OCI-LY7 (cell line): ENCODE measurements at regions not wholly inside any gene's neighbourhood (a gene's known extent, or its start where the extent isn't known, plus 50 kb on each side); places are given as distances from the start of the nearest gene placed in this dataset.

ENCODE experiments used
- BruUV-seq: library from RNA; stranded (reverse); fragments of 400-500 nt; replicated peaks from 2 replicates; lab custom pipeline; 2021; lab: Mats Ljungman, UMichigan
- CTCF ChIA-PET: fragments of 300-600 bp; sonication (Branson Sonifier 250); formaldehyde crosslinking; loops from one replicate; lab custom pipeline; 2022; ENCODE audit warnings: antibody characterized with exemption; ENCODE audit not compliant: unreplicated experiment; lab: Charles Lee
- POLR2A ChIA-PET: fragments of 300-600 bp; sonication (Branson Sonifier 250); formaldehyde crosslinking; loops from one replicate; lab custom pipeline; 2022; ENCODE audit warnings: antibody characterized with exemption; lab: Charles Lee
- DNase-seq: peaks from one replicate; pipeline ENCODE4 v3.0.0-alpha.2; 2015; ENCODE audit warnings: low spot score
- H2AFZ ChIP-seq: fragments of 200-600 bp; sonication (generic), shearing (Covaris generic); 2 replicates; pipeline ENCODE4 v1.6.1; 2014; ENCODE audit warnings: mild to moderate bottlenecking, antibody characterized with exemption, low read length, moderate library complexity
- H3K27ac ChIP-seq: fragments of 200-600 bp; sonication (generic); 2 replicates; pipeline ENCODE4 v1.5.1; 2014; ENCODE audit warnings: mixed run types, low read depth, mild to moderate bottlenecking, moderate library complexity, low read length, inconsistent platforms; ENCODE audit not compliant: poor library complexity, severe bottlenecking
- H3K36me3 ChIP-seq: fragments of 200-600 bp; sonication (generic); 2 replicates; pipeline ENCODE4 v1.6.1; 2014; ENCODE audit warnings: mild to moderate bottlenecking, antibody characterized with exemption, low read length, moderate library complexity, mixed read lengths; ENCODE audit not compliant: insufficient read depth
- H3K4me1 ChIP-seq: fragments of 200-600 bp; sonication (generic); 2 replicates; pipeline ENCODE4 v1.5.1; 2014; ENCODE audit warnings: mild to moderate bottlenecking, low read length; ENCODE audit not compliant: insufficient read depth, poor library complexity, severe bottlenecking
- H3K4me2 ChIP-seq: fragments of 200-600 bp; sonication (generic); 2 replicates; pipeline ENCODE4 v1.6.1; 2014; ENCODE audit warnings: mild to moderate bottlenecking, low read length
- H3K4me3 ChIP-seq: fragments of 200-600 bp; sonication (generic); 2 replicates; pipeline ENCODE4 v1.5.1; 2014; ENCODE audit warnings: mild to moderate bottlenecking, low read depth, low read length; ENCODE audit not compliant: poor library complexity, severe bottlenecking
- H3K79me2 ChIP-seq: fragments of 200-600 bp; sonication (generic); 2 replicates; pipeline ENCODE4 v1.6.1; 2016; ENCODE audit warnings: low read depth, mild to moderate bottlenecking, low read length, moderate library complexity, mixed read lengths; ENCODE audit not compliant: insufficient read depth
- H3K9me2 ChIP-seq: fragments of 200-600 bp; sonication (generic); 2 replicates; pipeline ENCODE4 v1.6.1; 2016; ENCODE audit warnings: mild to moderate bottlenecking, low read length, mixed read lengths; ENCODE audit not compliant: insufficient read depth
- H3K9me3 ChIP-seq: fragments of 200-600 bp; sonication (generic); 2 replicates; pipeline ENCODE4 v1.6.1; 2014; ENCODE audit warnings: mild to moderate bottlenecking, mixed run types, low read length, mixed read lengths
- H4K20me1 ChIP-seq: fragments of 200-600 bp; sonication (generic); 2 replicates; pipeline ENCODE4 v1.6.1; 2014; ENCODE audit warnings: mild to moderate bottlenecking, antibody characterized with exemption, low read length, moderate library complexity, mixed read lengths; ENCODE audit not compliant: insufficient read depth
- CTCF ChIP-seq: fragments of 200-600 bp; sonication (generic); conservative IDR thresholded peaks from 2 replicates; pipeline ENCODE4 v1.5.1; 2014; ENCODE audit warnings: mild to moderate bottlenecking, antibody characterized with exemption, low read length, moderate library complexity, mixed read lengths
- EZH2phosphoT487 ChIP-seq: fragments of 200-600 bp; sonication (generic); IDR thresholded peaks from 2 replicates; pipeline ENCODE4 v1.6.1; 2018; ENCODE audit warnings: low read depth, borderline replicate concordance, mild to moderate bottlenecking, mixed run types, antibody characterized with exemption, low read length, moderate library complexity, mixed read lengths
- intact Hi-C: fragments of 100-400 bp; cut with micrococcal nuclease; formaldehyde crosslinking; loops from one replicate; pipeline ENCODE4 v1.10.0; 2022; ENCODE audit not compliant: unreplicated experiment

DNA sequence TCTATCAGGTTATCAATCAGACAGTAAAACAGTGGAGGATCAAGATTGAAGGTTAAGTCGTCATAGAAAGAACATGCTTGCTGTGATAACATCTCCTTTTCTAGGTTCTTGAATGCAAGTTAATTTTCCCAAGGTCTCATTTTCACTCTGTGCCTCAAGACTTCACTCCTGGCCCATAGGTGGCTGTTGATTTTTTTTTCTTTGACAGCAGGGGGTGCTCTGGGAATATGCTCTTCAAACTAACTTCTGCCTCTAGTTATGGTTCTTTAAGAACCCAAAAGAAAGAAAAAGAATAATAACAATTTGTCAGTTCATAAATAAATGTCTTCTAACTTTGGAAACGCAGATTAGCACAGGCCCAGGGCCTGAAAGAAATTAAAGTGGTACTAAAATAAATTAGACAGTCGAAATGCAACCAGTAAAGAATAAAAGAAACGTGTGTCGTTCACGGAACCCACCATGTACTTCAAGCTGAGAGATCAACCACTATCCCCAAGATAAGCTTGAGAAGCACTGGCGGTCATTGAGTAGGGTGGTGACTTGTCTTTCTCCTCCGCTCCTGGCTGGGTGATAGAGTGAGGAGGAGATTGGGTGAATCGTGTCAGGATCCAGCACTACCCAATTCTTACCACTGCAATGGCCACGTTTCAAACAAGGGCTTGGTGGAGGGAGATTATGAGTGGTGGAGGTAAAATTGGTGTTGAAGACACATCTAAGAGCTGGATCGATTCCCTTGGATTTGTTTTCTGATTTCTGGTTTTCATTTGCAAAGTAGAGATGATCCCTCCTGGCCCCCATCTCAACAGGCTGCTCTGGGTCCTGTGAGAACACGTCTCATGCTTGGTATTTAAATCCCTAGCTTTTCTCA lies 93.4 kb upstream of the IRX4 start:
- H3K79me2 ChIP-seq: no peaks in the 10 kb centered on the region
- no peak overlapping the region for H3K4me3 ChIP-seq
- H3K4me1 ChIP-seq: no peaks in the 10 kb centered on the region
- DNase-seq: no peak
- TF ChIP-seq CTCF (peak; percentile 59), EZH2phosphoT487 (no peak)
- POLR2A ChIA-PET: interaction anchor here (0.6 kb wide), 1 partner anchor 42 kb away, joined by 3 read pairs; no protein-coding TSS in a partner anchor
- CTCF ChIA-PET: no interaction called here
- no peak overlapping the region for H3K4me2 ChIP-seq
- no peak overlapping the region for H2AFZ ChIP-seq
- no peaks in the 10 kb centered on the region for H4K20me1 ChIP-seq
- H3K36me3 ChIP-seq: no peaks in the 10 kb centered on the region
- no TSS peak for BruUV-seq
- no peak overlapping the region for H3K27ac ChIP-seq
- intact Hi-C loops: no loop called here
- no peaks in the 10 kb centered on the region for H3K9me2 ChIP-seq
- no peaks in the 10 kb centered on the region for H3K9me3 ChIP-seq

DNA sequence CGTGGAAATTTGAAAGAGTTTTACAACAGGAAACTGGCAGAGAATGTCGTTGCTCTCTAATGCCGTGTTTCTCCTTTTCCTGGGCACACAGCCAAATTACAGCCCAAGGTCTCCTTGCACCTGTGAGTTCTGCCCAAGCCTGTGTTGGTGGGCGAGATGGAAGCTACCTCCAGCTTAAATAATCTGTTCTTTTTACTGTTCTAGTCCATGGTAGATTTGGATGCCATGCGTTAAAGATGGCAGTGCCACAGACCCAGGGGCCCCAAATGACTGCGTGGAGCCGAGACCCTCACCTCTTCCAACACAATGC lies 92.6 kb upstream of the IRX4 start:
- DNase-seq: no peak
- Histone ChIP-seq H3K4me1 (no peaks in the 10 kb centered on the region), H3K9me3 (no peaks in the 10 kb centered on the region), H2AFZ (no peak overlapping the region), H3K4me3 (no peak overlapping the region), H3K4me2 (no peak overlapping the region), H4K20me1 (no peaks in the 10 kb centered on the region), H3K9me2 (no peaks in the 10 kb centered on the region), H3K79me2 (no peaks in the 10 kb centered on the region), H3K36me3 (no peaks in the 10 kb centered on the region), H3K27ac (no peak overlapping the region)
- no TSS peak for BruUV-seq
- ChIA-PET POLR2A (no interaction called here), CTCF (no interaction called here)
- intact Hi-C loops: no loop called here
- TF ChIP-seq CTCF (no peak), EZH2phosphoT487 (no peak)
